Kidney epithelial cell (primary cell): ENCODE measurements at regions not wholly inside any gene's neighbourhood (a gene's known extent, or its start where the extent isn't known, plus 50 kb on each side); places are given as distances from the start of the nearest gene placed in this dataset.
A peak's percentile ranks its signal among the peaks of the same experiment; 100 is the strongest.

Source experiments
- DNase-seq: peaks from one replicate; pipeline ENCODE4 v3.0.0-alpha.2; 2010; ENCODE audit warnings: low read depth
- H3K27me3 ChIP-seq: 2 replicates; pipeline ENCODE4 v1.6.0; 2011; ENCODE audit warnings: low read length; ENCODE audit not compliant: control insufficient read depth, insufficient read depth
- H3K36me3 ChIP-seq: 2 replicates; pipeline ENCODE4 v1.5.1; 2011; ENCODE audit warnings: low read length; ENCODE audit not compliant: control insufficient read depth, insufficient read depth
- H3K4me3 ChIP-seq: 2 replicates; pipeline ENCODE4 v1.5.1; 2011; ENCODE audit warnings: low read depth, mild to moderate bottlenecking, control low read depth, low read length
- CTCF ChIP-seq: IDR thresholded peaks from 2 replicates; pipeline ENCODE4 v1.5.1; 2011; ENCODE audit warnings: mild to moderate bottlenecking, moderate library complexity, low read length, control low read depth, inconsistent platforms; ENCODE audit not compliant: insufficient read depth, poor library complexity, severe bottlenecking

DNA sequence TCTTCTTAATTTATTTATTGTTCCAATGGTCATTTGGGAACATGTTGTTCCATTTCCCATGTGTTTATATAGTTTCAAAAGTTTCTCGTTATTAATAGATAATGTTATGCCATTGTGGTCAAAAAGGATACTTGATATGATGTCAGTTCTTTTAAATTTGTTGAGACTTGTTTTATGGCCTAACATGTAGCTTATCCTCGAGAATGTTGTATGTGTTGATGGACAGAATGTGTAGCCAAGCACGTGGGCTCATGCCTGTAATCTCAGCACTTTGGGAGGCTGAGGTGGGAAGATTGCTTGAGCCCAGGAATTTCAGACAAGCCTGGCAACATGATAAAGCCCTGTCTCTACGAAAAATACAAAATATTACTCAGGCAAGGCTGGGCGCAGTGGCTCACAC, 168.5 kb upstream of the USP38 start:
- DNase-seq = no peak
- TF ChIP-seq CTCF = no peak
- Histone ChIP-seq H3K36me3 (no peaks in the 10 kb centered on the region), H3K4me3 (no peak overlapping the region), H3K27me3 (no peaks in the 10 kb centered on the region)

- no peak for DNase-seq
- TF ChIP-seq CTCF = no peak
- Histone ChIP-seq H3K36me3 (no peaks in the 10 kb centered on the region), H3K27me3 (no peaks in the 10 kb centered on the region), H3K4me3 (no peak overlapping the region)
These were observed 167.5 kb upstream of the USP38 start for GRCh38 chr4:143017210-143017609.

- H3K27me3 ChIP-seq = no peaks in the 10 kb centered on the region
These were observed 165.4 kb upstream of the USP38 start for GRCh38 chr4:143019351-143019750.

GRCh38 chr4:143021384-143021783, 163.3 kb upstream of the USP38 start:
- TF ChIP-seq CTCF = no peak
- no peak for DNase-seq
- Histone ChIP-seq H3K36me3 (no peaks in the 10 kb centered on the region), H3K4me3 (no peak overlapping the region), H3K27me3 (no peaks in the 10 kb centered on the region)

More at GRCh38 chr4:143019351-143019750, 165.4 kb upstream of the USP38 start:
- TF ChIP-seq CTCF = no peak
- Histone ChIP-seq H3K4me3 (no peak overlapping the region), H3K36me3 (no peaks in the 10 kb centered on the region)
- DNase-seq = no peak

GRCh38 chr4:143023239-143023918, 161.3 kb upstream of the USP38 start:
- H3K36me3 ChIP-seq = no peaks in the 10 kb centered on the region
- no peak for TF ChIP-seq CTCF
- no peaks in the 10 kb centered on the region for H3K27me3 ChIP-seq
- H3K4me3 ChIP-seq = no peak overlapping the region
- no peak for DNase-seq

- H3K36me3 ChIP-seq = no peaks in the 10 kb centered on the region
- no peaks in the 10 kb centered on the region for H3K27me3 ChIP-seq
- TF ChIP-seq CTCF = peak; percentile 24
- DNase-seq = peak; percentile 25
- no peak overlapping the region for H3K4me3 ChIP-seq
These were observed 159.5 kb upstream of the USP38 start for GRCh38 chr4:143025081-143025704.
